Endodermal cell (in vitro differentiated cells): ENCODE measurements at regions not wholly inside any gene's neighbourhood (a gene's known extent, or its start where the extent isn't known, plus 50 kb on each side); places are given as distances from the start of the nearest gene placed in this dataset.
A peak's percentile ranks its signal among the peaks of the same experiment; 100 is the strongest.
"Not testable (repeated sequence)": the region's sequence is repeated elsewhere in the genome, so short reads cannot be mapped to it uniquely, and the experiment has no call there.

ENCODE experiments used
- DNase-seq: peaks from one replicate; pipeline ENCODE4 v3.0.0-alpha.2; 2017
- H3K27ac ChIP-seq: 2 replicates; pipeline ENCODE4 v1.5.1; 2013; ENCODE audit warnings: mild to moderate bottlenecking, low read depth, low read length, moderate library complexity
- H3K27me3 ChIP-seq: 2 replicates; pipeline ENCODE4 v1.6.1; 2013; ENCODE audit warnings: mild to moderate bottlenecking, low read length, moderate library complexity; ENCODE audit not compliant: insufficient read depth, control insufficient read depth, poor library complexity, severe bottlenecking
- H3K36me3 ChIP-seq: 2 replicates; pipeline ENCODE4 v1.7.0; 2013; ENCODE audit warnings: mild to moderate bottlenecking, low read length, moderate library complexity; ENCODE audit not compliant: control insufficient read depth, insufficient read depth
- H3K4me1 ChIP-seq: one replicate; pipeline ENCODE4 v1.7.0; 2013; ENCODE audit warnings: low read length; ENCODE audit not compliant: control insufficient read depth, insufficient read depth
- H3K4me3 ChIP-seq: 2 replicates; pipeline ENCODE4 v1.5.1; 2013; ENCODE audit warnings: mild to moderate bottlenecking, low read length, moderate library complexity
- H3K9ac ChIP-seq: 2 replicates; pipeline ENCODE4 v1.6.1; 2013; ENCODE audit warnings: mild to moderate bottlenecking, low read length, moderate library complexity; ENCODE audit not compliant: poor library complexity, severe bottlenecking; ENCODE audit errors: extremely low read depth
- H3K9me3 ChIP-seq: 2 replicates; pipeline ENCODE4 v1.6.1; 2013; ENCODE audit warnings: mild to moderate bottlenecking, low read length, moderate library complexity; ENCODE audit not compliant: control insufficient read depth
- H3K27ac Mint-ChIP-seq: 2 replicates; pipeline ENCODE4 v1.8.0; 2020; ENCODE audit warnings: mixed read lengths
- H3K27me3 Mint-ChIP-seq: 2 replicates; pipeline ENCODE4 v1.8.0; 2021; ENCODE audit warnings: mild to moderate bottlenecking, mixed read lengths; ENCODE audit not compliant: insufficient read depth
- H3K36me3 Mint-ChIP-seq: 2 replicates; pipeline ENCODE4 v1.8.0; 2020; ENCODE audit warnings: low read depth, mixed read lengths
- H3K4me1 Mint-ChIP-seq: 2 replicates; pipeline ENCODE4 v1.8.0; 2020; ENCODE audit warnings: mixed read lengths
- H3K4me3 Mint-ChIP-seq: 2 replicates; pipeline ENCODE4 v1.8.0; 2020; ENCODE audit warnings: mild to moderate bottlenecking, moderate library complexity, mixed read lengths
- H3K9me3 Mint-ChIP-seq: 2 replicates; pipeline ENCODE4 v1.8.0; 2020; ENCODE audit warnings: mild to moderate bottlenecking, mixed read lengths
- WGBS, 2 experiments: methylation state at CpG; one replicate each; pipeline versions ENCODE4 v1.1.5 to v1.1.7; 2013; ENCODE audit warnings: missing lambda C conversion rate in 2 of 2, mixed read lengths in 1 of 2; ENCODE audit not compliant: insufficient coverage in 1 of 2, insufficient read length in 1 of 2; 5-methylcytosine and 5-hydroxymethylcytosine counted together
- TF ChIP-seq, protein P1 (sequence below): fragments of 200-600 bp; sonication (generic); conservative IDR thresholded peaks from 2 replicates; pipeline ENCODE4 v1.5.0; 2021; ENCODE audit warnings: antibody characterized with exemption, mild to moderate bottlenecking

DNA sequence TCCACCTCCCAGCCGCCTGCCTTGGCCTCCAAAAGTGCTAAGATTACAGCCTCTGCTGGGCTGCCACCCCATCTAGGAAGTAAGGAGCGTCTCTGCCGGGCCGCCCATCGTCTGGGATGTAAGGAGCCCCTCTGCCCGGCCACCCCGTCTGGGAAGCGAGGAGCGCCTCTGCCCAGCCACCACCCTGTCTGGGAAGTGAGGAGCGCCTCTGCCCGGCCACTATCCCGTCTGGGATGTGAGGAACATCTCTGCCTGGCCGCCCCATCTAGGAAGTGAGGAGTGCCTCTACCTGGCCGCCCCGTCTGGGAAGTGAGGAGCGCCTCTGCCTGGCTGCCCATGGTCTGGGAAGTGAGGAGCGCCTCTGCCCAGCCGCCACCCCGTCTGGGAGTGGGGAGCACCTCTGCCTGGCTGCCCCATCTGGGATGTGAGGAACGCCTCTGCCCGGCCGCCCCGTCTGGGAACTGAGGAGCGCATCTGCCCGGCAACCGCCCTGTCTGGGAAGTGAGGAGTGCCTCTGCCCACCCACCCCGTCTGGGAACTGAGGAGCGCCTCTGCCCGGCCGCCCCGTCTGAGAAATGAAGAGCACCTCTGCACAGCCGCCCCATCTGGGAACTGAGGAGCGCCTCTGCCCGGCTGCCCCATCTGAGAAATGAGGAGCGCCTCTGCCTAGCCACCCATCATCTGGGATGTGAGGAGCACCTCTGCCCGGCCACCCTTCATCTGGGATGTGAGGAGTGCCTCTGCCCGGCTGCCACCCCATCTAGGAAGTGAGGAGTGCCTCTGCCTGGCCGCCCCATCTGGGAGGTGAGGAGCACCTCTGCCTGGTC lies 137.8 kb upstream of the PALMD start:
- Mint-ChIP-seq H3K4me3 (no peak overlapping the region), H3K27me3 (peaks cover 2% of the 10 kb centered on the region), H3K9me3 (peaks cover 55% of the 10 kb centered on the region), H3K4me1 (peaks cover 10% of the 10 kb centered on the region), H3K27ac (no peak overlapping the region), H3K36me3 (peaks cover 13% of the 10 kb centered on the region)
- Histone ChIP-seq H3K4me1 (no peaks in the 10 kb centered on the region), H3K4me3 (no peak overlapping the region), H3K36me3 (no peaks in the 10 kb centered on the region), H3K9me3 (peaks cover 5% of the 10 kb centered on the region), H3K27ac (no peak overlapping the region), H3K9ac (no peak overlapping the region), H3K27me3 (no peaks in the 10 kb centered on the region)
- no peak for DNase-seq
- WGBS, 2 experiments, result 91 to 93% methylated on average over 19 to 38 of the region's 38 CpGs
- TF ChIP-seq, protein P1, sequence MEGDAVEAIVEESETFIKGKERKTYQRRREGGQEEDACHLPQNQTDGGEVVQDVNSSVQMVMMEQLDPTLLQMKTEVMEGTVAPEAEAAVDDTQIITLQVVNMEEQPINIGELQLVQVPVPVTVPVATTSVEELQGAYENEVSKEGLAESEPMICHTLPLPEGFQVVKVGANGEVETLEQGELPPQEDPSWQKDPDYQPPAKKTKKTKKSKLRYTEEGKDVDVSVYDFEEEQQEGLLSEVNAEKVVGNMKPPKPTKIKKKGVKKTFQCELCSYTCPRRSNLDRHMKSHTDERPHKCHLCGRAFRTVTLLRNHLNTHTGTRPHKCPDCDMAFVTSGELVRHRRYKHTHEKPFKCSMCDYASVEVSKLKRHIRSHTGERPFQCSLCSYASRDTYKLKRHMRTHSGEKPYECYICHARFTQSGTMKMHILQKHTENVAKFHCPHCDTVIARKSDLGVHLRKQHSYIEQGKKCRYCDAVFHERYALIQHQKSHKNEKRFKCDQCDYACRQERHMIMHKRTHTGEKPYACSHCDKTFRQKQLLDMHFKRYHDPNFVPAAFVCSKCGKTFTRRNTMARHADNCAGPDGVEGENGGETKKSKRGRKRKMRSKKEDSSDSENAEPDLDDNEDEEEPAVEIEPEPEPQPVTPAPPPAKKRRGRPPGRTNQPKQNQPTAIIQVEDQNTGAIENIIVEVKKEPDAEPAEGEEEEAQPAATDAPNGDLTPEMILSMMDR, result no peak

DNA sequence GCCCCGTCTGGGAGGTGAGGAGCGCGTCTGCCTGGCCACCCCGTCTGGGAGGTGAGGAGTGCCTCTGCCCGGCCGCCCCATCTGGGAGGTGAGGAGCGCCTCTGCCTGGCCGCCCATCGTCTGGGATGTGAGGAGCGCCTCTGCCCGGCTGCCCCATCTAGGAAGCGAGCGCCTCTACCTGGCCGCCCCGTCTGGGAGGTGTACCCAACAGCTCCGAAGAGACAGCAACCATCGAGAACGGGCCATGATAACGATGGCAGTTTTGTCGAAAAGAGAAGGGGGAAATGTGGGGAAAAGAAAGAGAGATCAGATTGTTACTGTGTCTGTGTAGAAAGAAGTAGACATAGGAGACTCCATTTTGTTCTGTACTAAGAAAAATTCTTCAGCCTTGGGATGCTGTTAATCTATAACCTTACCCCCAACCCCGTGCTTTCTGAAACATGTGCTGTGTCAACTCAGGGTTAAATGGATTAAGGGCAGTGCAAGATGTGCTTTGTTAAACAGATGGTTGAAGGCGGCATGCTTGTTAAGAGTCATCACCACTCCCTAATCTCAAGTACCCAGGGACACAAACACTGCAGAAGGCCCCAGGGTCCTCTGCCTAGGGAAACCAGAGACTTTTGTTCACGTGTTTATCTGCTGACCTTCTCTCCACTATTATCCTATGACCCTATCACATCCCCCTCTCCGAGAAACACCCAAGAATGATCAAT lies 137.0 kb upstream of the PALMD start:
- not testable (repeated sequence) for H3K27ac Mint-ChIP-seq, H3K27me3 Mint-ChIP-seq, H3K36me3 ChIP-seq, DNase-seq, H3K4me1 Mint-ChIP-seq, H3K27ac ChIP-seq, H3K9ac ChIP-seq, H3K4me3 Mint-ChIP-seq, H3K9me3 ChIP-seq, H3K27me3 ChIP-seq, H3K4me3 ChIP-seq, H3K4me1 ChIP-seq
- Mint-ChIP-seq H3K36me3 (peaks cover 13% of the 10 kb centered on the region), H3K9me3 (peaks cover 55% of the 10 kb centered on the region)
- 95% methylated on average over 4 to 23 of the region's 24 CpGs for WGBS, 2 experiments

DNA sequence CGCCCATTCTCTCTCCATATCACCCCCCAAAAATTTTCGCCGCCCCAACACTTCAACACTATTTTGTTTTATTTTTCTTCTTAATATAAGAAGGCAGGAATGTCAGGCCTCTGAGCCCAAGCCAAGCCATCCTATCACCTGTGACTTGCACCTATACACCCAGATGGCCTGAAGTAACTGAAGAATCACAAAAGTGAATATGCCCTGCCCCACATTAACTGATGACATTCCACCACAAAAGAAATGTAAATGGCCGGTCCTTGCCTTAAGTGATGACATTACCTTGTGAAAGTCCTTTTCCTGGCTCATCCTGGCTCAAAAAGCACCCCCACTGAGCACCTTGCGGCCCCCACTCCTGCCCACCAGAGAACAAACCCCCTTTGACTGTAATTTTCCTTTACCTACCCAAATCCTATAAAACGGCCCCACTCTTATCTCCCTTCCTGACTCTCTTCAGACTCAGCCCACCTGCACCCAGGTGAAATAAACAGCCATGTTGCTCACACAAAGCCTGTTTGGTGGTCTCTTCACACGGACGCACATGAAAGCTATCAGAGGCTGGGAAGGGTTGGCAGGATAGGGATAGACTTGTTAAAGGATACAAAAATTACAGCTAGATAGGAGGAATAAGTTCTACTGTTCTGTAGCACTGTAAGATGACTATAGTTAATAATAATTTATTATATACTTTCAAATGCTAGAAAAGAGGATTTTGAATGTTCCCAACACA lies 130.9 kb upstream of the PALMD start:
- H3K27me3 Mint-ChIP-seq, H3K27me3 ChIP-seq, H3K36me3 Mint-ChIP-seq, H3K4me3 Mint-ChIP-seq, H3K9ac ChIP-seq, H3K36me3 ChIP-seq, H3K27ac ChIP-seq, H3K4me3 ChIP-seq, H3K9me3 ChIP-seq, H3K4me1 ChIP-seq: not testable (repeated sequence)
- H3K27ac Mint-ChIP-seq, result peak overlapping the region; percentile 78
- peaks cover 16% of the 10 kb centered on the region for H3K9me3 Mint-ChIP-seq
- WGBS, 2 experiments, result 76% methylated on average over 5 of the region's 8 CpGs; no CpG with 5 or more reads in 1 of the 2 experiments
- DNase-seq, result peak; percentile 51
- peaks cover 16% of the 10 kb centered on the region for H3K4me1 Mint-ChIP-seq

DNA sequence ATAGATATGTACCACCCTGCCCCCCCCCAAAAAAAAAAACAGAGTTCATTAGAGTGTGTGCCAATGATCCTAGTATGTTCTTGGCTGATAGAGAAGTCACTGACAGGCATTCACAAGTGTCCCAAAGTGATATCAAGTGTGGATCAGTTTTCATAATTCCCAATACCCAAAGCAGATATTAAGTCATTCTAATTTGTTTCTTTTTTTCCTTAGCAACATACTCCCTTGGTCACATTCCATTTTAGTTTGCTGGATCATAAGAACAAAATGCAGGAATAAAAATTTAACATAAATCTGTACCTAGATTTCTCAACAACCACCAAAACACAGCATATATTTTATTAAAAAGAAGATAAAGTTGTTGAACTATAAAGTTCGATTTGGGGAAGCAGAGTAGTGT lies 129.8 kb upstream of the PALMD start:
- Histone ChIP-seq H3K4me3 (no peak overlapping the region), H3K9ac (no peak overlapping the region), H3K36me3 (no peaks in the 10 kb centered on the region), H3K4me1 (no peaks in the 10 kb centered on the region), H3K27ac (no peak overlapping the region), H3K27me3 (no peaks in the 10 kb centered on the region), H3K9me3 (no peaks in the 10 kb centered on the region)
- H3K4me1 Mint-ChIP-seq, result peaks cover 16% of the 10 kb centered on the region
- peaks cover 7% of the 10 kb centered on the region for H3K9me3 Mint-ChIP-seq
- WGBS, 2 experiments, result no CpG with 5 or more reads among the region's 1 CpG
- no peaks in the 10 kb centered on the region for H3K36me3 Mint-ChIP-seq
- no peak overlapping the region for H3K27ac Mint-ChIP-seq
- H3K4me3 Mint-ChIP-seq, result no peak overlapping the region
- no peak for DNase-seq
- H3K27me3 Mint-ChIP-seq, result no peaks in the 10 kb centered on the region
- TF ChIP-seq, protein P1, result no peak
